GM12878 (cell line): ENCODE measurements at regions not wholly inside any gene's neighbourhood (a gene's known extent, or its start where the extent isn't known, plus 50 kb on each side); places are given as distances from the start of the nearest gene placed in this dataset.

Experiments used
- ATAC-seq: fragments of 200-7000 bp; cut with Tn5 transposase; 3 replicates; pipeline ENCODE4 v1.9.1; 2020; ENCODE audit warnings: mild to moderate bottlenecking, moderate library complexity
- BruUV-seq: library from RNA; stranded (reverse); fragments of 400-500 nt; replicated peaks from 2 replicates; lab custom pipeline; 2021; lab: Mats Ljungman, UMichigan
- CTCF ChIA-PET: fragments of 300-600 bp; sonication (Branson Sonifier 250); formaldehyde crosslinking; extraction: SDS; loops from one replicate; lab custom pipeline; 2021; ENCODE audit warnings: inconsistent platforms; lab: Yijun Ruan, JAX
- POLR2A ChIA-PET: fragments of 350-600 bp; formaldehyde crosslinking; extraction: SDS; loops from one replicate; lab custom pipeline; 2021; ENCODE audit warnings: inconsistent platforms; lab: Charles Lee
- RAD21 ChIA-PET: fragments of 300-600 bp; sonication (Branson Sonifier 250); formaldehyde crosslinking; loops from one replicate; lab custom pipeline; 2023; ENCODE audit warnings: antibody characterized with exemption; ENCODE audit not compliant: unreplicated experiment; lab: Charles Lee
- SMC1A ChIA-PET: fragments of 300-600 bp; sonication (Branson Sonifier 250); formaldehyde crosslinking; loops from one replicate; lab custom pipeline; 2023; ENCODE audit not compliant: unreplicated experiment, uncharacterized antibody; lab: Charles Lee
- DNase-seq: peaks from one replicate; pipeline ENCODE4 v3.0.0-alpha.2; 2011; ENCODE audit warnings: low read depth, low spot score
- FAIRE-seq: peaks from 3 replicates; lab custom pipeline; 2011; peaks lifted over from hg19 to GRCh38; lab: Jason Lieb, UNC
- H2AFZ ChIP-seq: 2 replicates; pipeline ENCODE4 v1.6.0; 2011; ENCODE audit warnings: low read depth, low read length, control low read depth; ENCODE audit not compliant: control insufficient read depth
- H3K27ac ChIP-seq: 2 replicates; pipeline ENCODE4 v1.5.1; 2011; ENCODE audit warnings: control low read depth; ENCODE audit not compliant: control insufficient read depth, insufficient read depth
- H3K27me3 ChIP-seq, 2 experiments: replicated peaks in 1 of 2; 2 replicates each; pipeline versions ENCODE4 v1.6.0 to v1.6.1; 2011; ENCODE audit warnings: low read length in 1 of 2; ENCODE audit not compliant: control insufficient read depth in 2 of 2, insufficient read depth in 2 of 2
- H3K36me3 ChIP-seq, 2 experiments: 2 replicates each; pipeline ENCODE4 v1.5.1; 2011; ENCODE audit warnings: low read length in 1 of 2; ENCODE audit not compliant: control insufficient read depth in 2 of 2, insufficient read depth in 2 of 2
- H3K4me1 ChIP-seq: 2 replicates; pipeline ENCODE4 v1.6.1; 2011; ENCODE audit warnings: mild to moderate bottlenecking, low read length, moderate library complexity, mixed read lengths; ENCODE audit not compliant: control insufficient read depth, insufficient read depth
- H3K4me2 ChIP-seq: 2 replicates; pipeline ENCODE4 v1.6.0; 2011; ENCODE audit warnings: control low read depth; ENCODE audit not compliant: control insufficient read depth, insufficient read depth
- H3K4me3 ChIP-seq: fragments of 200-600 bp; sonication (generic); 2 replicates; pipeline ENCODE4 v1.5.1; 2016
- H3K79me2 ChIP-seq: 2 replicates; pipeline ENCODE4 v1.6.0; 2011; ENCODE audit warnings: low read length; ENCODE audit not compliant: control insufficient read depth, insufficient read depth
- H3K9ac ChIP-seq: 2 replicates; pipeline ENCODE4 v1.8.0; 2011; ENCODE audit warnings: low read length, control low read depth, mixed read lengths; ENCODE audit not compliant: control insufficient read depth, insufficient read depth
- H3K9me3 ChIP-seq: replicated peaks from 3 replicates; pipeline ENCODE4 v1.5.1; 2011; ENCODE audit warnings: mild to moderate bottlenecking, low read length; ENCODE audit not compliant: control insufficient read depth, insufficient read depth
- H4K20me1 ChIP-seq: 2 replicates; pipeline ENCODE4 v1.6.0; 2011; ENCODE audit not compliant: control insufficient read depth, insufficient read depth
- EGR1 ChIP-seq, 2 experiments: IDR thresholded peaks; 1 replicate in 1 of 2; 2 replicates in 1 of 2; pipeline ENCODE4 v1.6.1; 2011 to 2012; ENCODE audit warnings: low read depth in 2 of 2, low read length in 2 of 2, borderline replicate concordance in 1 of 2, mild to moderate bottlenecking in 1 of 2, moderate library complexity in 1 of 2
- KLF5 ChIP-seq: fragments of 450-650 bp; IDR thresholded peaks from 2 replicates; pipeline ENCODE4 v1.6.1; 2014; ENCODE audit warnings: mild to moderate bottlenecking; ENCODE audit not compliant: partially characterized antibody
- PML ChIP-seq: IDR thresholded peaks from 2 replicates; pipeline ENCODE4 v1.6.1; 2012; ENCODE audit warnings: low read length, inconsistent platforms
- RB1 ChIP-seq: fragments of 450-650 bp; formaldehyde crosslinking; IDR thresholded peaks from 2 replicates; pipeline ENCODE4 v1.6.1; 2017; ENCODE audit warnings: mild to moderate bottlenecking, borderline replicate concordance
- SIX5 ChIP-seq: IDR thresholded peaks from 2 replicates; pipeline ENCODE4 v1.6.1; 2011; ENCODE audit warnings: mild to moderate bottlenecking, low read depth, low read length, moderate library complexity; ENCODE audit not compliant: severe bottlenecking
- SKIL ChIP-seq: fragments of 450-650 bp; IDR thresholded peaks from 2 replicates; pipeline ENCODE4 v1.6.1; 2017; ENCODE audit warnings: mild to moderate bottlenecking, low read depth, inconsistent platforms; ENCODE audit not compliant: poor library complexity, severe bottlenecking
- SRF ChIP-seq, 2 experiments: IDR thresholded peaks; 2 replicates each; pipeline ENCODE4 v1.6.1; 2011; ENCODE audit warnings: low read depth in 2 of 2, low read length in 2 of 2, mild to moderate bottlenecking in 1 of 2, moderate library complexity in 1 of 2
- ZBTB11 ChIP-seq: fragments of 450-650 bp; formaldehyde crosslinking; IDR thresholded peaks from 2 replicates; pipeline ENCODE4 v1.5.0; 2022; ENCODE audit warnings: mild to moderate bottlenecking, missing genetic modification characterization
- ZNF687 ChIP-seq: fragments of 450-650 bp; IDR thresholded peaks from 2 replicates; pipeline ENCODE4 v1.6.1; 2017; ENCODE audit warnings: mild to moderate bottlenecking, moderate library complexity
- WGBS: methylation state at CpG from one replicate; pipeline ENCODE4 v1.1.6; 2016; ENCODE audit warnings: low lambda C conversion rate; ENCODE audit not compliant: insufficient replicate concordance, insufficient coverage; ENCODE audit errors: missing lambda C conversion rate; 5-methylcytosine and 5-hydroxymethylcytosine counted together
- in situ Hi-C: fragments of 300-500 bp; cut with MboI; formaldehyde crosslinking; loops from 9 replicates; pipeline ENCODE4 v1.14.3; 2018; ENCODE audit warnings: mixed read lengths
- intact Hi-C: fragments of 100-400 bp; cut with micrococcal nuclease; formaldehyde crosslinking; loops from one replicate; pipeline ENCODE4 v1.14.2; 2022; ENCODE audit not compliant: unreplicated experiment

- 57% methylated on average over 5 of the region's 5 CpGs for WGBS
- no peak for FAIRE-seq
Observed at GRCh38 chr3:178075344-178075743, 460.9 kb upstream of the KCNMB2 start.

More at GRCh38 chr3:178075344-178075743, 460.9 kb upstream of the KCNMB2 start:
- BruUV-seq, result no TSS peak
- H3K27ac ChIP-seq, result no peak overlapping the region
- H3K9ac ChIP-seq, result no peak overlapping the region
- POLR2A ChIA-PET, result no interaction called here
- intact Hi-C loops (no loop called here), in situ Hi-C loops (no loop called here)
- no peak overlapping the region for H3K4me2 ChIP-seq
- no peaks in the 10 kb centered on the region for H3K36me3 ChIP-seq
- CTCF ChIA-PET, result interaction anchor here (0.6 kb wide), 1 partner anchor 310 kb away, joined by 3 read pairs; no protein-coding TSS in a partner anchor
- H3K79me2 ChIP-seq, result no peaks in the 10 kb centered on the region
- no peaks in the 10 kb centered on the region for H3K9me3 ChIP-seq
- DNase-seq (no peak), ATAC-seq (no peak)
- no peak overlapping the region for H3K4me3 ChIP-seq
- no peaks in the 10 kb centered on the region for H3K4me1 ChIP-seq
- H3K27me3 ChIP-seq, result no peaks in the 10 kb centered on the region; a peak in 1 of 4 replicates
- RAD21 ChIA-PET, result no interaction called here
- TF ChIP-seq RB1, result no peak
- no peak for TF ChIP-seq SIX5
- TF ChIP-seq ZBTB11, result no peak
- no peak for TF ChIP-seq ZNF687
- no peak for TF ChIP-seq KLF5
- no peak for TF ChIP-seq EGR1 (IDR thresholded peaks at IDR 0.05; ENCODE audit: borderline replicate concordance in 1 of 2, low read depth in 2 of 2, low read length in 2 of 2)
- TF ChIP-seq SKIL, result no peak
- no peak for TF ChIP-seq PML
- no peak for TF ChIP-seq SRF (IDR thresholded peaks at IDR 0.05; ENCODE audit: low read depth in 2 of 2, low read length in 2 of 2)
- H2AFZ ChIP-seq, result no peak overlapping the region
- SMC1A ChIA-PET, result no interaction called here
- H4K20me1 ChIP-seq, result no peaks in the 10 kb centered on the region
